Astrocyte of the hippocampus (primary cell): ENCODE measurements at regions not wholly inside any gene's neighbourhood (a gene's known extent, or its start where the extent isn't known, plus 50 kb on each side); places are given as distances from the start of the nearest gene placed in this dataset.
A peak's percentile ranks its signal among the peaks of the same experiment; 100 is the strongest.

Source experiments
- DNase-seq: peaks from one replicate; pipeline ENCODE4 v3.0.0; 2011; ENCODE audit warnings: low read depth, low spot score

- no peak for DNase-seq
Observed at GRCh38 chr15:31262143-31262530, 64.5 kb upstream of the KLF13 start.

GRCh38 chr15:31262901-31263671 lies 63.5 kb upstream of the KLF13 start:
- DNase-seq = no peak

GRCh38 chr15:31263751-31264558 lies 62.7 kb upstream of the KLF13 start:
- peak; percentile 65 for DNase-seq

GRCh38 chr15:31264559-31265089 lies 62.0 kb upstream of the KLF13 start:
- no peak for DNase-seq

- DNase-seq = no peak
Observed at GRCh38 chr15:31265090-31265870, 61.4 kb upstream of the KLF13 start.

GRCh38 chr15:31265871-31266711 lies 60.5 kb upstream of the KLF13 start:
- no peak for DNase-seq

GRCh38 chr15:31266712-31267111 lies 59.9 kb upstream of the KLF13 start:
- DNase-seq = no peak

GRCh38 chr15:31267161-31268107 lies 59.2 kb upstream of the KLF13 start:
- DNase-seq = no peak

GRCh38 chr15:31268108-31268501 lies 58.5 kb upstream of the KLF13 start:
- DNase-seq = no peak

- DNase-seq = no peak
Observed at GRCh38 chr15:31268911-31269784, 57.5 kb upstream of the KLF13 start.

- no peak for DNase-seq
Observed at GRCh38 chr15:31269816-31270575, 56.6 kb upstream of the KLF13 start.

GRCh38 chr15:31270767-31271166 lies 55.9 kb upstream of the KLF13 start:
- DNase-seq = no peak

- DNase-seq = no peak
Observed at GRCh38 chr15:31271224-31271635, 55.4 kb upstream of the KLF13 start.

GRCh38 chr15:31271711-31272557 lies 54.7 kb upstream of the KLF13 start:
- no peak for DNase-seq

- no peak for DNase-seq
Observed at GRCh38 chr15:31272558-31273257, 53.9 kb upstream of the KLF13 start.

- no peak for DNase-seq
Observed at GRCh38 chr15:31273258-31273941, 53.2 kb upstream of the KLF13 start.
